ENCODE measurements at regions not wholly inside any gene's neighbourhood (a gene's known extent, or its start where the extent isn't known, plus 50 kb on each side); places are given as distances from the start of the nearest gene placed in this dataset.

DNA sequence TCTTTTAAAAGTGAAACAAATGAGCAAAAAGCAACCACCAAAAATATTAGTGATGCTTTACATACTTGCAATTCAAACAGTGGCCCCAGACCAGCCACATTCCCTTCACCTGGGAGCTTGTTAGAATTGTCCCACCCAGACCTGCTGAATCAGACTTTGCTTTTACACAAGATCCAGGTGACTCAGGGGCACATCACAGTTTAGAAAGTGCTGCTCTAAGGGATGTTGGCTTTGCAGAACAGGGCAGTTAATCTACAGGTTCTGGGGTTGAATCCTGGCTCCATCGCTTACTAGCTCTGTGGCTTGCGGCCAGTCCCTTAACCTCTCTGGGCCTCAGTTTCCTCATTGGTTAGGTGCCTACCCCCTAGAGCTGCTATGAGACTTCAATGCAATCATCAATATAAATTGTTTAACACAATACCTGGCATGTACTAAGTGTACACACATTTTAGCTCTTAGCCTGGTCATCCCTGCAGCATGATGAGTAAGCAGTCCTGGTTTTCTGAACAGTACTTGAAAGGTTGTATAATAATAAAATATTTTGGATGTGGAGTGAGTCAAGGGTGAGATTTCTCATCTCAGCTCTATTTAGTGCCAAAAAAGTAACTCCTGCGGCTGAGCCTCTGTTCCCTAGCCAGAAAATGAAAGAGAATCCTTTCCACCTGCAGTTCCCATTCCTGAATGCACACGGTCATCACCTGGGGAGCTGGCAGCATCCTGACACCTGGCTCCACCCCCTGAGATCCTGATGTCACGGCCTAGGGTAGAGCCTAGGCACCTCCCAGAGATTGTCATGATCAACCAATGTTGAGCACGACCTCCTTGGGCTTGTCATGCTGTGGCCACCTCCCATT is 162.7 kb downstream of the ANKRD60 start:
- DNase-seq (ENCODE audit: low read depth), result no peak
- no peak overlapping the region for H3K4me3 ChIP-seq (ENCODE audit: low read depth, low read length)
- TF ChIP-seq, protein P1, sequence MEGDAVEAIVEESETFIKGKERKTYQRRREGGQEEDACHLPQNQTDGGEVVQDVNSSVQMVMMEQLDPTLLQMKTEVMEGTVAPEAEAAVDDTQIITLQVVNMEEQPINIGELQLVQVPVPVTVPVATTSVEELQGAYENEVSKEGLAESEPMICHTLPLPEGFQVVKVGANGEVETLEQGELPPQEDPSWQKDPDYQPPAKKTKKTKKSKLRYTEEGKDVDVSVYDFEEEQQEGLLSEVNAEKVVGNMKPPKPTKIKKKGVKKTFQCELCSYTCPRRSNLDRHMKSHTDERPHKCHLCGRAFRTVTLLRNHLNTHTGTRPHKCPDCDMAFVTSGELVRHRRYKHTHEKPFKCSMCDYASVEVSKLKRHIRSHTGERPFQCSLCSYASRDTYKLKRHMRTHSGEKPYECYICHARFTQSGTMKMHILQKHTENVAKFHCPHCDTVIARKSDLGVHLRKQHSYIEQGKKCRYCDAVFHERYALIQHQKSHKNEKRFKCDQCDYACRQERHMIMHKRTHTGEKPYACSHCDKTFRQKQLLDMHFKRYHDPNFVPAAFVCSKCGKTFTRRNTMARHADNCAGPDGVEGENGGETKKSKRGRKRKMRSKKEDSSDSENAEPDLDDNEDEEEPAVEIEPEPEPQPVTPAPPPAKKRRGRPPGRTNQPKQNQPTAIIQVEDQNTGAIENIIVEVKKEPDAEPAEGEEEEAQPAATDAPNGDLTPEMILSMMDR (IDR thresholded peaks at IDR 0.05; ENCODE audit: insufficient read depth, low read depth, low read length), result no peak

DNA sequence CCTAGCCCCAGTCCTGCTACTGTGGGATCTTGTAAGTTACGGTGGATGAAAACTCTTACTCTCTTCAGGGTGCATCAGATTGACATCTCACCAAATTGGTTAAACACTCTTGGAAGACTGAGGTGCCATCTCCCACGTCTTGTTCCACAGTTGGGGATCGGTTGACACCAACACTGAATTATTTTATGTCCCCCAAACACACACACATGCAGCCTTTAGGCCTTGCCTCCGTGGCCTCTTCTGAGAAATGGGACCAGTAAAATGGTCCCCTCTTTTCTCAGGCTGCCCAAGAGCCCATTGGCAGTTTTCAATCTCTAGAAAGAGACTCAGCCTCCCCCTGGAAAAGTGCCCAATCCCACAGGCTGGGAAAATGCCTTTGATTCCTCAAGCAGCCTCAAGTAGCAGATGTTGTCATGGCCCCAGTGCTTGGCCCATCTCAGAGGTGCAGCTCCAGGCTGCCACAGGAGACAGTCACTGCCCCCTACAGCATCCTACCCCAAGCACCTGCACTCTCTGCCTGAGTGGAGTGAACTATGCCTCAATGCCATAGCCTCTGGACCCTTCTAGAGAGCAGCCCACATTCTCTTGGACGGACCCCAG is 163.9 kb downstream of the ANKRD60 start:
- H3K4me3 ChIP-seq (ENCODE audit: low read depth, low read length), result no peak overlapping the region
- TF ChIP-seq, protein P1 (IDR thresholded peaks at IDR 0.05; ENCODE audit: insufficient read depth, low read depth, low read length), result no peak
- DNase-seq (ENCODE audit: low read depth), result no peak

DNA sequence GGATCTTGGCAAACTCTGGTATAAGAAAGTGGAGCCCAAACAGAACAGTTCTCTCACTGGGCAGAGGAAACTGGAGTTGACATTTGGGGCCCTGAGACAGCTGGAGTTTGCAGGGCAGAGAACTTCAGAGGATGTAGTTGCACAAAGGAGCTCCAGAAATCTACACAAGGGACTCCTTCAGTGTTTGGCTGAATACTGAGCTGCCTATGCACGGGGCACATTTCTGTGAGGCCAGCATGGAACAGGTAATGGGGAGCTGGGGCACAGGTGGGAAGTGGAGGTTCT is 169.3 kb downstream of the ANKRD60 start:
- TF ChIP-seq, protein P1 (IDR thresholded peaks at IDR 0.05; ENCODE audit: insufficient read depth, low read depth, low read length), result no peak
- H3K4me3 ChIP-seq (ENCODE audit: low read depth, low read length), result no peak overlapping the region
- no peak for DNase-seq (ENCODE audit: low read depth)

DNA sequence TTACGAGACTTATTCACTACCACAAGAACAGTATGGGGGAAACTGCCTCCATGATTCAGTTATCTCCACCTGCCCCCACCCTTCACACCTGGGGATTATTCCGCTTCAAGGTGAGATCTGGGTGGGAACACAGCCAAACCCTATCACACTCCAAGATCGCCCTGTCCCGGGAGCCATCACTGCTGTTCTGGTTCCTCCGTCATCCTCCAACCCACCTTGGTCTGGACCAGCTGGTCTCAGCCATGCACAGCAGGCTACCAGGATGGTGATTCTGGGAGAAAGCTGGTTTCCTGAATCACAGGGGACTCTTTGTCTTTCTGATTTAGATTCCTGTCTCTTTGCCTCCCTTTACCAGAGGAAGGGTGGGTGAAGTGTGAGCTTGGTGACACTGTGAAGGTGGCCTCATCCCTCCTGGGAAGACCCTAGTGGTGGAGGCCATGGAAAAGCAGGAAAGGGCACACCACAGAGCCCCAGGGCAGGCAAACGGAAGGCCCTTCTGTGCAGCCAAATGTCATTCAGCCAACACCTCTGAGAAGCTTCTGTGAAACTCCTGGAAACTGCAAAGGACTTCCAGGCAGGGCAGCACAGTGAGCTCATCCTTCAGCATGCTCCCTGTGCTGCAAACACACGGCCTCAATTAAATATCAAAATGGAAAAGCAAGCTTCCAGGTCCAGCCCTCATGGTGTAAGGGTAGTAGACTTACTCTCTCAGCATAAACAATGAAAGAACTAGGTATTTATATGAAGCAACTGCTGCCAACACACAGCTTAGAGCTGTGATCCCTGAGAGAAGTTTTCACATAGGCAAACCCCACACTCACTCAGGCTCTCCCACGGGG is 169.8 kb downstream of the ANKRD60 start:
- DNase-seq (ENCODE audit: low read depth), result no peak
- H3K4me3 ChIP-seq (ENCODE audit: low read depth, low read length), result no peak overlapping the region
- TF ChIP-seq, protein P1 (IDR thresholded peaks at IDR 0.05; ENCODE audit: insufficient read depth, low read depth, low read length), result no peak

DNA sequence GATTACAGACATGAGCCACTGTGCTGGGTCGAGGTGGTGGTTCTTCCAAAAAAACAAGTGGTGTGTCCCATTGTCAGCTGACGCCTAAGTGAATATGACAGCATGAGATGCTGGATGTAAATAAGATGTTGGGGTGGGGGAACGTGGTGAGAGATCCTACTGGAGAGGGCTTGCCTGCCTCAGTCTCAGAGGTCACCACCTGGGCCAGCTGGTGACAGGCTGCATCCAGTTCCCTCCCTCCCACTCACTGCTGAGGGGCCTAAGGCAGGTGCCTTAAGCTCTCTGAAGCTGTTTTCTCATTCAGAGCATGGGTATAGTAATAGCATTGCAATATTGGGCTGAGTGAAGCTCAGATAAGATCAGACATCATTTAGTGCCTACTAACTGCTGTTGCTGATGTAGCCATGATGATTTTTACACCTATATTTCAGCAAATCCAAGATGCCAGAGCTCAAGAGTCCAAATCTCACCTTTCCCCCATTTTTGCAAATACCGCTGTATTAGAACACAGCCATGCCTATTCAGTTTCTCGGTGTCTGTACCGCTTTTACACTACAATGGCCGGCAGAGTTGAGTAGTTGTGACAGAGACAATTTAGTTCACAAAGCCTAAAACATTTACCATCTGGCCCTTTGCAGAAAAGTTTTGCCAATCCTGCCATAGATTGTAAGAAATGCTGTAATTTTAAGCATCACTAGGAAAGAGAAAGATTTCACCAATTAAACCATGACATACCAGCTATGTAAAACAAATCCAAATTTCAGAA is 171.3 kb downstream of the ANKRD60 start:
- no peak overlapping the region for H3K4me3 ChIP-seq (ENCODE audit: low read depth, low read length)
- TF ChIP-seq, protein P1 (IDR thresholded peaks at IDR 0.05; ENCODE audit: insufficient read depth, low read depth, low read length), result no peak
- no peak for DNase-seq (ENCODE audit: low read depth)

DNA sequence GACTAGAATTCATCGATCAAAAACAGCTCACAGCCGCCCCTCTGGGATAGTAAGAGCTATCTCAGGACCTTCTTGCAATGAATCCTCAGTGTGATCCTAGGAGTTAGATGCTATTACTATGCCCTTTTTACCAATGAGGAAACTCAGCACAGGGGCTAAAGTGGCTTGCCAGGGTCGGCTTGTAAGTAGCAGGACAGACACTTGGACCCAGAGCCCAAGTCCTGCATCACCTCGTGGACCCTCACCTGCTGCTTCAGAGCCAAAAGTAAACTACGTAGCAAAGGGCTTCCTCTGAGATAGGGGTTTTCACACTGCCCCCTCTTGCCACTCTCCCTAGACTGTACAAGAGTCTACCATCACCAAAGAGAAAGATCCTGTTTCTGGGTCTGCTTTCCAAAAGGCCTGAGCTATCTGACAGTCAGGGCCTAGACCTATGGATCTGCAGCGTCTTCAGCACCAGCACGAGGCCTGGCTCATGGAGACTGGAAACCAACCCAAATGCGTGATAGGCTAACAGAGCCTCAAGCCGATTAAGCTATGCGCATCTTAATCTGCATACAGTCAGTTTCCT is 172.3 kb downstream of the ANKRD60 start:
- TF ChIP-seq, protein P1 (IDR thresholded peaks at IDR 0.05; ENCODE audit: insufficient read depth, low read depth, low read length), result no peak
- H3K4me3 ChIP-seq (ENCODE audit: low read depth, low read length), result no peak overlapping the region
- DNase-seq (ENCODE audit: low read depth), result no peak
